Panc1 (cell line): ENCODE measurements at regions not wholly inside any gene's neighbourhood (a gene's known extent, or its start where the extent isn't known, plus 50 kb on each side); places are given as distances from the start of the nearest gene placed in this dataset.

ENCODE experiments used
- ATAC-seq: fragments of 200-7000 bp; cut with Tn5 transposase; 2 replicates; pipeline ENCODE4 v1.9.1; 2020; ENCODE audit warnings: mild to moderate bottlenecking, moderate library complexity
- BruUV-seq: library from RNA; stranded (reverse); fragments of 400-500 nt; replicated peaks from 2 replicates; lab custom pipeline; 2021; lab: Mats Ljungman, UMichigan
- CTCF ChIA-PET: fragments of 300-600 bp; sonication (Branson Sonifier 250); formaldehyde crosslinking; loops from one replicate; lab custom pipeline; 2022; ENCODE audit warnings: antibody characterized with exemption; lab: Charles Lee
- POLR2A ChIA-PET: fragments of 300-600 bp; sonication (Branson Sonifier 250); formaldehyde crosslinking; loops from one replicate; lab custom pipeline; 2022; ENCODE audit warnings: antibody characterized with exemption; lab: Charles Lee
- DNase-seq: peaks from one replicate; pipeline ENCODE4 v3.0.0-alpha.2; 2010; ENCODE audit warnings: low read depth, low spot score
- H3K27ac ChIP-seq: 2 replicates; pipeline ENCODE4 v1.5.1; 2011; ENCODE audit warnings: mild to moderate bottlenecking, low read length, inconsistent platforms
- H3K27me3 ChIP-seq: fragments of 200-500 bp; sonication (Bioruptor generic); 2 replicates; pipeline ENCODE4 v1.6.0; 2014; ENCODE audit warnings: low read length, inconsistent platforms; ENCODE audit not compliant: control insufficient read depth, insufficient read depth
- H3K36me3 ChIP-seq: fragments of 200-500 bp; sonication (Bioruptor generic); 2 replicates; pipeline ENCODE4 v1.5.1; 2014; ENCODE audit warnings: inconsistent platforms, mild to moderate bottlenecking, low read length, moderate library complexity; ENCODE audit not compliant: control insufficient read depth, insufficient read depth
- H3K4me1 ChIP-seq: 2 replicates; pipeline ENCODE4 v1.5.1; 2011; ENCODE audit warnings: inconsistent platforms, mild to moderate bottlenecking, low read length, moderate library complexity; ENCODE audit not compliant: control insufficient read depth, insufficient read depth
- H3K4me3 ChIP-seq, 2 experiments: 2 replicates each; pipeline ENCODE4 v1.5.1; 2011 to 2012; ENCODE audit warnings: low read depth in 2 of 2, low read length in 2 of 2, mild to moderate bottlenecking in 2 of 2, inconsistent platforms in 1 of 2, moderate library complexity in 1 of 2
- H3K9me3 ChIP-seq: fragments of 200-500 bp; sonication (Bioruptor generic); 2 replicates; pipeline ENCODE4 v1.5.1; 2014; ENCODE audit warnings: low read depth, mild to moderate bottlenecking, inconsistent platforms, low read length, moderate library complexity; ENCODE audit not compliant: control insufficient read depth, insufficient read depth
- CTCF ChIP-seq: fragments of 450-650 bp; IDR thresholded peaks from 2 replicates; pipeline ENCODE4 v1.5.1; 2017; ENCODE audit warnings: mild to moderate bottlenecking
- POLR2AphosphoS5 ChIP-seq: IDR thresholded peaks from 2 replicates; pipeline ENCODE4 v1.6.1; 2012; ENCODE audit warnings: mild to moderate bottlenecking, low read depth, low read length, moderate library complexity
- SIN3A ChIP-seq: IDR thresholded peaks from 2 replicates; pipeline ENCODE4 v1.6.1; 2012; ENCODE audit warnings: low read depth, mild to moderate bottlenecking, low read length, moderate library complexity, borderline replicate concordance; ENCODE audit not compliant: insufficient read depth
- TCF7L2 ChIP-seq: IDR thresholded peaks from 2 replicates; pipeline ENCODE4 v1.6.1; 2011; ENCODE audit warnings: mild to moderate bottlenecking, low read depth, low read length, inconsistent platforms
- in situ Hi-C: cut with HindIII; loops from 2 replicates; pipeline ENCODE4 v1.10.0; 2016; ENCODE audit warnings: low sequenced_read_pairs, low pct_unique_long_range_greater_than_20kb
- intact Hi-C: fragments of 100-400 bp; cut with micrococcal nuclease; formaldehyde crosslinking; loops from one replicate; pipeline ENCODE4 v1.10.0; 2022; ENCODE audit not compliant: unreplicated experiment
- TF ChIP-seq, protein P1 (sequence below), 2 experiments: IDR thresholded peaks; 2 replicates each; pipeline ENCODE4 v1.6.1; 2011 to 2012; ENCODE audit warnings: low read depth in 2 of 2, control low read depth in 1 of 2, low read length in 1 of 2, mild to moderate bottlenecking in 1 of 2, moderate library complexity in 1 of 2; ENCODE audit not compliant: insufficient read depth in 1 of 2

DNA sequence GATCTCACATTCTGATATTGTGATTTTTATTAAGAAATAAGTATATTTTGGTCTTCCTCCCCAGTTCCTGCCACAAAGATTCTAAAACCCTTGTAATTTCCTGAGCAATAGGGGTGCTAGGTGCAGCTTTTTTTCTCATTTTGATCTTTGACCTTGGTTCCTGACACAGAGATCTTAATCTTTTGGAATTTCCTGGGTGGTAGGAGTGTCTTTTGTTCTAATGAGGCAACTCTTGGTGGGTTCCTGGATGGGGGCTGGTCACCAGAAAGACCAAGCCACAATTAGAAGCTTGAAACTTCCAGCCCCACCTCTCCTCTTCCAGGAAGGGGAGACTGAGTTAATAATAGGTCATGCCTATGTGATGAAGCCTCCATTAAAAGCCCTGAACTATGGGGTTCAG, 334.6 kb downstream of the FOXO1 start:
- Histone ChIP-seq H3K27me3 (no peaks in the 10 kb centered on the region), H3K4me3 (no peak overlapping the region), H3K27ac (no peak overlapping the region), H3K4me1 (no peaks in the 10 kb centered on the region), H3K36me3 (no peaks in the 10 kb centered on the region), H3K9me3 (no peaks in the 10 kb centered on the region)
- in situ Hi-C loops (no loop called here), intact Hi-C loops (no loop called here)
- ChIA-PET CTCF (no interaction called here), POLR2A (no interaction called here)
- ATAC-seq (no peak), DNase-seq (no peak)
- TF ChIP-seq POLR2AphosphoS5 = no peak
- TF ChIP-seq SIN3A = no peak
- TF ChIP-seq, protein P1, sequence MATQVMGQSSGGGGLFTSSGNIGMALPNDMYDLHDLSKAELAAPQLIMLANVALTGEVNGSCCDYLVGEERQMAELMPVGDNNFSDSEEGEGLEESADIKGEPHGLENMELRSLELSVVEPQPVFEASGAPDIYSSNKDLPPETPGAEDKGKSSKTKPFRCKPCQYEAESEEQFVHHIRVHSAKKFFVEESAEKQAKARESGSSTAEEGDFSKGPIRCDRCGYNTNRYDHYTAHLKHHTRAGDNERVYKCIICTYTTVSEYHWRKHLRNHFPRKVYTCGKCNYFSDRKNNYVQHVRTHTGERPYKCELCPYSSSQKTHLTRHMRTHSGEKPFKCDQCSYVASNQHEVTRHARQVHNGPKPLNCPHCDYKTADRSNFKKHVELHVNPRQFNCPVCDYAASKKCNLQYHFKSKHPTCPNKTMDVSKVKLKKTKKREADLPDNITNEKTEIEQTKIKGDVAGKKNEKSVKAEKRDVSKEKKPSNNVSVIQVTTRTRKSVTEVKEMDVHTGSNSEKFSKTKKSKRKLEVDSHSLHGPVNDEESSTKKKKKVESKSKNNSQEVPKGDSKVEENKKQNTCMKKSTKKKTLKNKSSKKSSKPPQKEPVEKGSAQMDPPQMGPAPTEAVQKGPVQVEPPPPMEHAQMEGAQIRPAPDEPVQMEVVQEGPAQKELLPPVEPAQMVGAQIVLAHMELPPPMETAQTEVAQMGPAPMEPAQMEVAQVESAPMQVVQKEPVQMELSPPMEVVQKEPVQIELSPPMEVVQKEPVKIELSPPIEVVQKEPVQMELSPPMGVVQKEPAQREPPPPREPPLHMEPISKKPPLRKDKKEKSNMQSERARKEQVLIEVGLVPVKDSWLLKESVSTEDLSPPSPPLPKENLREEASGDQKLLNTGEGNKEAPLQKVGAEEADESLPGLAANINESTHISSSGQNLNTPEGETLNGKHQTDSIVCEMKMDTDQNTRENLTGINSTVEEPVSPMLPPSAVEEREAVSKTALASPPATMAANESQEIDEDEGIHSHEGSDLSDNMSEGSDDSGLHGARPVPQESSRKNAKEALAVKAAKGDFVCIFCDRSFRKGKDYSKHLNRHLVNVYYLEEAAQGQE (IDR thresholded peaks at IDR 0.05; ENCODE audit: insufficient read depth in 1 of 2, low read depth in 2 of 2, low read length in 1 of 2) = no peak
- TF ChIP-seq TCF7L2 = no peak
- no peak for TF ChIP-seq CTCF
- BruUV-seq = no TSS peak

- no peak overlapping the region for H3K27ac ChIP-seq
- no TSS peak for BruUV-seq
- ChIA-PET POLR2A (no interaction called here), CTCF (no interaction called here)
- no peak for DNase-seq
- ATAC-seq = no peak
- no peaks in the 10 kb centered on the region for H3K9me3 ChIP-seq
- no peaks in the 10 kb centered on the region for H3K36me3 ChIP-seq
- in situ Hi-C loops = no loop called here
- no peaks in the 10 kb centered on the region for H3K4me1 ChIP-seq
- intact Hi-C loops = no loop called here
- no peak overlapping the region for H3K4me3 ChIP-seq
- TF ChIP-seq POLR2AphosphoS5 = no peak
- TF ChIP-seq, protein P1 (IDR thresholded peaks at IDR 0.05; ENCODE audit: insufficient read depth in 1 of 2, low read depth in 2 of 2, low read length in 1 of 2) = no peak
- TF ChIP-seq SIN3A = no peak
- no peak for TF ChIP-seq CTCF
- no peak for TF ChIP-seq TCF7L2
- no peaks in the 10 kb centered on the region for H3K27me3 ChIP-seq
These were observed 333.2 kb downstream of the FOXO1 start for GRCh38 chr13:40333226-40333625.
